Sigmoid colon (tissue), 3 donors: ENCODE measurements at regions not wholly inside any gene's neighbourhood (a gene's known extent, or its start where the extent isn't known, plus 50 kb on each side); places are given as distances from the start of the nearest gene placed in this dataset.

Experiments used
- CTCF ChIP-seq, 4 experiments: fragments of 450-650 bp in 3 of 4; fragments of 200-600 bp in 1 of 4; IDR thresholded peaks; one replicate each; pipeline ENCODE4 v1.5.1; 2016 to 2019; ENCODE audit warnings: antibody characterized with exemption in 4 of 4, mild to moderate bottlenecking in 3 of 4, moderate library complexity in 2 of 4
- POLR2A ChIP-seq, 2 donors: fragments of 450-650 bp; IDR thresholded peaks; one replicate each; pipeline ENCODE4 v1.6.1; 2016; ENCODE audit warnings: antibody characterized with exemption in 2 of 2, mild to moderate bottlenecking in 2 of 2, moderate library complexity in 2 of 2

GRCh38 chr2:122206101-122206500, 450.6 kb downstream of the TSN start:
- TF ChIP-seq POLR2A (IDR thresholded peaks at IDR 0.05) (no peak), CTCF (IDR thresholded peaks at IDR 0.05) (no peak)
